ENCODE measurements at regions not wholly inside any gene's neighbourhood (a gene's known extent, or its start where the extent isn't known, plus 50 kb on each side); places are given as distances from the start of the nearest gene placed in this dataset.

- H3K9me3 ChIP-seq (ENCODE audit: control insufficient read depth in 4 of 4, low read length in 3 of 4) = no peaks in the 10 kb centered on the region
- H3K27me3 ChIP-seq (ENCODE audit: control insufficient read depth in 4 of 4, insufficient read depth in 4 of 4, low read length in 3 of 4) = peaks cover 0 to 2% (median 0%) of the 10 kb centered on the region in 4 donors
- no peaks in the 10 kb centered on the region for H3K4me1 ChIP-seq (ENCODE audit: control insufficient read depth in 4 of 4, insufficient read depth in 4 of 4, low read length in 3 of 4)
- no peak overlapping the region for H3K9ac ChIP-seq (ENCODE audit: low read depth in 1 of 2, low read length in 2 of 2)
- no peak overlapping the region for H3K27ac ChIP-seq (ENCODE audit: low read depth in 1 of 2, low read length in 2 of 2)
- DNase-seq (ENCODE audit: low spot score) = no peak
- no peaks in the 10 kb centered on the region for H3K36me3 ChIP-seq (ENCODE audit: control insufficient read depth in 4 of 4, insufficient read depth in 3 of 4, low read depth in 1 of 4, low read length in 3 of 4)
- no peak overlapping the region for H3K4me3 ChIP-seq (ENCODE audit: low read depth in 1 of 3, low read length in 3 of 3)
- 82% methylated on average over 7 of the region's 7 CpGs for WGBS
- TF ChIP-seq GABPA (IDR thresholded peaks at IDR 0.05 in 1 of 2, conservative IDR thresholded peaks at IDR 0.05 in 1 of 2) (no peak), SP1 (IDR thresholded peaks at IDR 0.05) (no peak), RAD21 (IDR thresholded peaks at IDR 0.05) (no peak), NR2F2 (IDR thresholded peaks at IDR 0.05) (no peak), FOXA2 (IDR thresholded peaks at IDR 0.05) (no peak), CTCF (IDR thresholded peaks at IDR 0.05; ENCODE audit: low read depth, low read length, missing input control) (no peak), MAX (IDR thresholded peaks at IDR 0.05) (no peak), TAF1 (conservative IDR thresholded peaks at IDR 0.05) (no peak), JUND (IDR thresholded peaks at IDR 0.05) (no peak), ZBTB33 (IDR thresholded peaks at IDR 0.05) (no peak), HNF4G (IDR thresholded peaks at IDR 0.05) (no peak), RXRA (IDR thresholded peaks at IDR 0.05) (no peak), EGR1 (IDR thresholded peaks at IDR 0.05; ENCODE audit: low read depth in 2 of 2) (no peak), HNF4A (conservative IDR thresholded peaks at IDR 0.05) (no peak), FOXA1 (IDR thresholded peaks at IDR 0.05) (no peak), YY1 (IDR thresholded peaks at IDR 0.05) (no peak)
- TF ChIP-seq, protein P1, sequence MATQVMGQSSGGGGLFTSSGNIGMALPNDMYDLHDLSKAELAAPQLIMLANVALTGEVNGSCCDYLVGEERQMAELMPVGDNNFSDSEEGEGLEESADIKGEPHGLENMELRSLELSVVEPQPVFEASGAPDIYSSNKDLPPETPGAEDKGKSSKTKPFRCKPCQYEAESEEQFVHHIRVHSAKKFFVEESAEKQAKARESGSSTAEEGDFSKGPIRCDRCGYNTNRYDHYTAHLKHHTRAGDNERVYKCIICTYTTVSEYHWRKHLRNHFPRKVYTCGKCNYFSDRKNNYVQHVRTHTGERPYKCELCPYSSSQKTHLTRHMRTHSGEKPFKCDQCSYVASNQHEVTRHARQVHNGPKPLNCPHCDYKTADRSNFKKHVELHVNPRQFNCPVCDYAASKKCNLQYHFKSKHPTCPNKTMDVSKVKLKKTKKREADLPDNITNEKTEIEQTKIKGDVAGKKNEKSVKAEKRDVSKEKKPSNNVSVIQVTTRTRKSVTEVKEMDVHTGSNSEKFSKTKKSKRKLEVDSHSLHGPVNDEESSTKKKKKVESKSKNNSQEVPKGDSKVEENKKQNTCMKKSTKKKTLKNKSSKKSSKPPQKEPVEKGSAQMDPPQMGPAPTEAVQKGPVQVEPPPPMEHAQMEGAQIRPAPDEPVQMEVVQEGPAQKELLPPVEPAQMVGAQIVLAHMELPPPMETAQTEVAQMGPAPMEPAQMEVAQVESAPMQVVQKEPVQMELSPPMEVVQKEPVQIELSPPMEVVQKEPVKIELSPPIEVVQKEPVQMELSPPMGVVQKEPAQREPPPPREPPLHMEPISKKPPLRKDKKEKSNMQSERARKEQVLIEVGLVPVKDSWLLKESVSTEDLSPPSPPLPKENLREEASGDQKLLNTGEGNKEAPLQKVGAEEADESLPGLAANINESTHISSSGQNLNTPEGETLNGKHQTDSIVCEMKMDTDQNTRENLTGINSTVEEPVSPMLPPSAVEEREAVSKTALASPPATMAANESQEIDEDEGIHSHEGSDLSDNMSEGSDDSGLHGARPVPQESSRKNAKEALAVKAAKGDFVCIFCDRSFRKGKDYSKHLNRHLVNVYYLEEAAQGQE (IDR thresholded peaks at IDR 0.05) = no peak
- TF ChIP-seq, protein P2, sequence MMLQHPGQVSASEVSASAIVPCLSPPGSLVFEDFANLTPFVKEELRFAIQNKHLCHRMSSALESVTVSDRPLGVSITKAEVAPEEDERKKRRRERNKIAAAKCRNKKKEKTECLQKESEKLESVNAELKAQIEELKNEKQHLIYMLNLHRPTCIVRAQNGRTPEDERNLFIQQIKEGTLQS (IDR thresholded peaks at IDR 0.05) = no peak
These were observed 80.4 kb downstream of the TBXT start for GRCh38 chr6:166087246-166087645.
